Astrocyte of the cerebellum (primary cell): ENCODE measurements at regions not wholly inside any gene's neighbourhood (a gene's known extent, or its start where the extent isn't known, plus 50 kb on each side); places are given as distances from the start of the nearest gene placed in this dataset.

Experiments used
- DNase-seq: peaks from one replicate; pipeline ENCODE4 v3.0.0-alpha.2; 2011; ENCODE audit warnings: low read depth
- H3K4me3 ChIP-seq: 2 replicates; pipeline ENCODE4 v1.5.1; 2011; ENCODE audit warnings: mild to moderate bottlenecking, low read depth, low read length, moderate library complexity
- CTCF ChIP-seq: IDR thresholded peaks from 2 replicates; pipeline ENCODE4 v1.5.1; 2012; ENCODE audit warnings: low read length, low read depth, moderate library complexity, mild to moderate bottlenecking; ENCODE audit errors: missing control alignments
- in situ Hi-C: cut with HindIII; loops from 2 replicates; pipeline ENCODE4 v1.10.0; 2017; ENCODE audit warnings: low sequenced_read_pairs

- no peak for TF ChIP-seq CTCF
- in situ Hi-C loops = no loop called here
- no peak for DNase-seq
- no peak overlapping the region for H3K4me3 ChIP-seq
Observed at GRCh38 chr5:158297002-158297527, 438.1 kb upstream of the CLINT1 start.

GRCh38 chr5:158294701-158295100 lies 435.8 kb upstream of the CLINT1 start:
- H3K4me3 ChIP-seq = no peak overlapping the region
- in situ Hi-C loops = no loop called here
- no peak for TF ChIP-seq CTCF
- no peak for DNase-seq

GRCh38 chr5:158292981-158293380 lies 434.0 kb upstream of the CLINT1 start:
- no peak for DNase-seq
- TF ChIP-seq CTCF = no peak
- in situ Hi-C loops = no loop called here
- H3K4me3 ChIP-seq = no peak overlapping the region

- in situ Hi-C loops = no loop called here
- DNase-seq = no peak
- TF ChIP-seq CTCF = no peak
- no peak overlapping the region for H3K4me3 ChIP-seq
Observed at GRCh38 chr5:158289967-158290366, 431.0 kb upstream of the CLINT1 start.

GRCh38 chr5:158288272-158288657 lies 429.3 kb upstream of the CLINT1 start:
- TF ChIP-seq CTCF = no peak
- in situ Hi-C loops = no loop called here
- H3K4me3 ChIP-seq = no peak overlapping the region
- DNase-seq = no peak

- TF ChIP-seq CTCF = no peak
- DNase-seq = peak; percentile 50
- no peak overlapping the region for H3K4me3 ChIP-seq
- in situ Hi-C loops = no loop called here
Observed at GRCh38 chr5:158287643-158288271, 428.8 kb upstream of the CLINT1 start.
